GM12872 (cell line): ENCODE measurements at regions not wholly inside any gene's neighbourhood (a gene's known extent, or its start where the extent isn't known, plus 50 kb on each side); places are given as distances from the start of the nearest gene placed in this dataset.

Source experiments
- TF ChIP-seq, protein P1 (sequence below): IDR thresholded peaks from 3 replicates; pipeline ENCODE4 v1.5.1; 2011; ENCODE audit warnings: low read depth, mild to moderate bottlenecking, low read length, moderate library complexity; ENCODE audit not compliant: insufficient read depth

DNA sequence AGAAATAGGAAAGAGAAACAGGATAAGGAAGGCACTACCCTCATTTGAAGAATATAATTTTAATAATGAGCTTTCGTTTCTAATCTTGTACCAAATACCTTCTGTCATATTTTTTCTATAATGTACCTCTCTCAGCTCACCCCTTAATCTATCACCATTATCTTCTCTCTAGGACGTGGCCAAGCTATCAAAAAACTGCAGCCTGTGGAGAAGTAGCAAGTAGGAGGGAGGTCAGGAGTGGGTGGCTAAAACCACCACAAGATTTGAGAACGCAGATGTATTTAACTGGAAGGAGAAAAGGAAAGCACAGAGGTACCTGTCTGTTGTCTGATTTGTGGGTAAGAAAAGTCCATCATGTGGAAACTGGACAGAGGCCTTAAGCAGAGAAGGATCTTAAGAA lies 576.7 kb upstream of the DIPK2B start:
- TF ChIP-seq, protein P1, sequence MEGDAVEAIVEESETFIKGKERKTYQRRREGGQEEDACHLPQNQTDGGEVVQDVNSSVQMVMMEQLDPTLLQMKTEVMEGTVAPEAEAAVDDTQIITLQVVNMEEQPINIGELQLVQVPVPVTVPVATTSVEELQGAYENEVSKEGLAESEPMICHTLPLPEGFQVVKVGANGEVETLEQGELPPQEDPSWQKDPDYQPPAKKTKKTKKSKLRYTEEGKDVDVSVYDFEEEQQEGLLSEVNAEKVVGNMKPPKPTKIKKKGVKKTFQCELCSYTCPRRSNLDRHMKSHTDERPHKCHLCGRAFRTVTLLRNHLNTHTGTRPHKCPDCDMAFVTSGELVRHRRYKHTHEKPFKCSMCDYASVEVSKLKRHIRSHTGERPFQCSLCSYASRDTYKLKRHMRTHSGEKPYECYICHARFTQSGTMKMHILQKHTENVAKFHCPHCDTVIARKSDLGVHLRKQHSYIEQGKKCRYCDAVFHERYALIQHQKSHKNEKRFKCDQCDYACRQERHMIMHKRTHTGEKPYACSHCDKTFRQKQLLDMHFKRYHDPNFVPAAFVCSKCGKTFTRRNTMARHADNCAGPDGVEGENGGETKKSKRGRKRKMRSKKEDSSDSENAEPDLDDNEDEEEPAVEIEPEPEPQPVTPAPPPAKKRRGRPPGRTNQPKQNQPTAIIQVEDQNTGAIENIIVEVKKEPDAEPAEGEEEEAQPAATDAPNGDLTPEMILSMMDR, result no peak

DNA sequence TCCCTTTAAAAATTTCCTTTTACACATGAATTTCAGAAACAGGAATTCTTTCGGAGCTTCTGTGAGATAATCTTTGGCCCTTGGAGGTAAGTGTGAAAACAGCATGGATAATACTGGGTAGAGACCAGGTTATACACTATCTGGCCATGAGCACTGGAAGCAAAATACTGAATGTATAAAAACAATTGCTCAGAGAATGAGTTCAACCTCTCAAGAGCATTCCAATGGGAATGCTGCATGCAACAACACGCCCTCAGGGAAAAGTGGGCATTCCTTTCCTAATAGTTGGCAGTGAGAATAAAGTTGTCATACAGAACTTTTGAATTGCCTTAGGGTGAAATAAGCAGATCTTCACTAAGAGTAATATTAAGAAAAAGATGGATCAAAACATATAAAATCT lies 574.8 kb upstream of the DIPK2B start:
- TF ChIP-seq, protein P1, result no peak

DNA sequence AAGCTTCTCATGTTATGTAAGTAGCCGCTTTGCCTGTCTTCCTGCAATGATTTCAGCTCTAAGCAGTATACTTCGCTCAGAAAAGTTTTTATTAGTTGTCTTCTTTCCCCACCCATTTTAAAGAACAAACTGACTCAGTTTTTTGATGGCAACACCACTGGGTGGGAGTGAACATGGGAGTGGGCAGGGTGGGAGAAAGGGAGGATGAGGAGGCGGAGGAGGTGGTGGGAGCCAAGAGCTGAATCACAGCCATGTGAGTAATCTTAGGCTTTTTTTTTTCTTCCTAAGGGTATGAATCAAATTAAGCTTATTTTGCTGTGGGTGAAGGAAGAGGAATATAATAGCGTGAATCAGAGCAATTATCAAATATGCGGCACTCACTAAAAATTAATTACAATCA lies 574.3 kb upstream of the DIPK2B start:
- TF ChIP-seq, protein P1, result no peak

DNA sequence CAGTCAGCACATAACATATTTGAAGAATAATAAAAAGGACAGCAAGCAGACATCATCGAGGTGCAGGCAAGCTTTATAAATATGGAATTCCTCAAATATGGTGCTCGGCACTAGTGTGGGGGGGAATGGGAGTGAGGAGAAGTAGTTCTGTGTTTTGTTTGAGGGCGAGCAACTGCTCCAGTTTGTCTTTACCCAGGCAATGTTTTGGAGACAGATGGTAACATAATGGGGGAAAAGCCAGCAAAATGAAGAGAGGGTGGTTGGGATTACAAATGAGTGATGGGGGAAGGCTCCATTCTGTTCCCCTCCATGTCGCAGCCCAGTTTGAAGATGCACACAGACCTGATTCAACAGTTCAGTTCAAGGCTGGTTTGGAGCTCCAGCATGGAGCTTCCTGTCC lies 572.9 kb upstream of the DIPK2B start:
- TF ChIP-seq, protein P1, result no peak

DNA sequence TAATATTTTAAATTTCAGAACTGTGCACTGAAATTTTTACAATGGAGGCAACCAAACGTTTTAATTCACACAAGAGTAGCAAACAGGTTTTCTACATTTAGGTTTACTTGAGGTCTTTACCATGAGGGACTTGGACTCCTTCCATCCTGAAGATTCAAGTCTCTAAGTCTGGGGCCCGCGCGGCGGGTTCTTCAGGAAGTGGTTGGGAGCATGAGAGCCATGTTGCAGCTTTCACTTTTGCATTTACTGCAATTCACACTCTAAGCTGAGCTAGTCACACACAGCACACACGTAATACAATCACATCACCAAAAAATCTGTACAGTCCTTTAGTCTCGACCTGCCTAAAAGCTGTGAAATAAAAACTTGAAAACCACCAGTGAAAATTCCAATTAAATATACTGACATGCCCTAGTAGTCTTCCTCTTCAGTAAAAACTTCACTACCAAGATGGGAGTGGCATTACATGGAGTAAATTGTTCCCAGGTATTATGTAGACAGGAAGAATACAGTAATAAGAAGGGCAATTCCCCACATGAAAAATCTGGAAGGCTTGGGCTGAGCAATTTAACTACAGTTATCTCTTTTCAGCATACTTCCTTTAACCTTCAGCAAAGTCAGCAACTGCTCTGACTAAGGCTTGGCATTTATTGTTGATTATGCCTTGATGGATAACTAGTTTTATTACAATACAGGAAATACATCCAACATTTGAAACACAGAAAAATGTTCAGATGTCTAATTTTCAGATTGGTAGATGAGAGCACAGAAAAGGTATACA lies 571.1 kb upstream of the DIPK2B start:
- TF ChIP-seq, protein P1, result no peak

DNA sequence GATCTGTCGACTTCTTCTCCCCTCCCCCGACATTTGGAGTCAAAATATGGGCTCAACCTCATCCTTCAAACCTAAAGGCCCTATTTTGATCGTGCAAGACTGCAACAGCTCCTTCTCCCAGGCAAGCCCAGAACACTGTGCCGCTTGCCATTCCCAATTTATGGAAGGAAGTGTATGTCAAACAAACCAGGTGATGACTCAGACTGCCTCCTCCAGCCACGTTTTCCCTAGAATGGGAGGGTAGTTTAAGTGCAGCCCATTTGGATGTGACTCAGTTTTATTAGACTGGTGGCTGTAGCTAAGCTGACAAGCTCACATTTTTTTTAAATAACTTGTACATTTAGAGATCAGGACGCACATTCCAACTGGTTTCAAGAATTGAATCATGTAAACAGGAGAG lies 570.4 kb upstream of the DIPK2B start:
- TF ChIP-seq, protein P1, result no peak

DNA sequence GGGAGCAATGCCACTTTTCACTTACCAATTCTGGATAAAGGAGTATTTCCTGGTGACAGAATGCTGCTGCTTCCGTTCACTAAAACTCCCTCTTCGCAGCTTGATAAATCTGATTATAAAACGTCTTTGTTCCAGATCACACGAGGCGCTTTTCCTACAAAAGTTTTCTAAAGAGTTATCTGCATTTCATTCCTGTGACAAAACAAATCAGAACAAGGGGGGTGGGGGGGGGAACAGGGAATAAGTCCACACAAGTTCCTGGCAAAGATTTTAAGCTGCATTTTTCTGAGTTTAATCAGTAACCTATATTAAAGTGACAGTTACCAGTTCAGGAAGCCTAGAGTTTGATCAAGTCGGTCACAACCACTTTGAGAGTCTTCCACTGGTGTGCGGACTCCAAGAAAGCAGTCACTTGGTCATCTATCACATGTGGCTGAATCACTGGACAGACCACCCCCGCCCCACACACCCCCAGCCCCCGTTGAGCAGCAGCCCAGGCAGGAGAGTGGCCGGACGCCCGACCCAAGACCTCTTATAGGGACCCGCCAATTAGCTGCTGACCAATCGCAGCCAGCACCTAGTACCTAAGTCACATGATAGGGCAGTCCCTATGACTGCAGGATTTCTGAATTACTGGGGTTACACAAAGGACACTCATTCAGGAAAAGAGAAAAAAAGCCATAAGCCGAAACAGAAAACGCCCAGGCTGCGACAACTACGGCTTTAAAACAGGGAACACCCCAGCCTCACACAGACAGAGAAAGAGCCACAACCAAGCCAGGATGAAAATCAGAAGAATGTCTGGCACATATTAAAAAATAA lies 569.3 kb upstream of the DIPK2B start:
- TF ChIP-seq, protein P1, result no peak
